Parathyroid adenoma (tissue), 2 donors: ENCODE measurements at regions not wholly inside any gene's neighbourhood (a gene's known extent, or its start where the extent isn't known, plus 50 kb on each side); places are given as distances from the start of the nearest gene placed in this dataset.

Experiments used
- H2AFZ ChIP-seq: fragments of 300-600 bp; sonication (generic); one replicate; pipeline ENCODE4 v1.7.0; 2017; ENCODE audit warnings: antibody characterized with exemption, mild to moderate bottlenecking
- H3K27ac ChIP-seq: fragments of 300-600 bp; sonication (generic); one replicate; pipeline ENCODE4 v1.7.0; 2017
- H3K27me3 ChIP-seq: fragments of 300-600 bp; sonication (generic); one replicate; pipeline ENCODE4 v1.7.0; 2017; ENCODE audit warnings: low read length; ENCODE audit not compliant: control insufficient read depth, insufficient read depth
- H3K36me3 ChIP-seq: fragments of 300-600 bp; sonication (generic); one replicate; pipeline ENCODE4 v1.7.0; 2017; ENCODE audit warnings: low read length; ENCODE audit not compliant: control insufficient read depth, insufficient read depth
- H3K4me1 ChIP-seq: fragments of 300-600 bp; sonication (generic); one replicate; pipeline ENCODE4 v1.7.0; 2017; ENCODE audit warnings: control low read depth
- H3K4me2 ChIP-seq: fragments of 300-600 bp; sonication (generic); one replicate; pipeline ENCODE4 v1.7.0; 2017; ENCODE audit warnings: low read length
- H3K4me3 ChIP-seq: fragments of 300-600 bp; sonication (generic); one replicate; pipeline ENCODE4 v1.7.0; 2017; ENCODE audit warnings: low read depth, low read length
- H3K79me2 ChIP-seq: fragments of 300-600 bp; sonication (generic); one replicate; pipeline ENCODE4 v1.7.0; 2017; ENCODE audit warnings: control low read depth
- H3K9ac ChIP-seq: fragments of 300-600 bp; sonication (generic); one replicate; pipeline ENCODE4 v1.7.0; 2017; ENCODE audit warnings: mild to moderate bottlenecking
- H3K9me3 ChIP-seq: fragments of 300-600 bp; sonication (generic); one replicate; pipeline ENCODE4 v1.7.0; 2017; ENCODE audit warnings: low read length; ENCODE audit not compliant: control insufficient read depth
- CTCF ChIP-seq: fragments of 300-600 bp; sonication (generic); IDR thresholded peaks from one replicate; pipeline ENCODE4 v1.7.0; 2017; ENCODE audit warnings: antibody characterized with exemption, mild to moderate bottlenecking
- donor health status: primary hyperparathyroidism.

- Histone ChIP-seq H3K4me1 (no peaks in the 10 kb centered on the region), H3K36me3 (no peaks in the 10 kb centered on the region), H2AFZ (no peak overlapping the region), H3K79me2 (no peaks in the 10 kb centered on the region), H3K4me2 (no peak overlapping the region), H3K27ac (no peak overlapping the region), H3K27me3 (no peaks in the 10 kb centered on the region), H3K9ac (no peak overlapping the region), H3K4me3 (no peak overlapping the region), H3K9me3 (no peaks in the 10 kb centered on the region)
- TF ChIP-seq CTCF, result no peak
These were observed 330.6 kb downstream of the NSG2 start for GRCh38 chr5:174376056-174376455.

DNA sequence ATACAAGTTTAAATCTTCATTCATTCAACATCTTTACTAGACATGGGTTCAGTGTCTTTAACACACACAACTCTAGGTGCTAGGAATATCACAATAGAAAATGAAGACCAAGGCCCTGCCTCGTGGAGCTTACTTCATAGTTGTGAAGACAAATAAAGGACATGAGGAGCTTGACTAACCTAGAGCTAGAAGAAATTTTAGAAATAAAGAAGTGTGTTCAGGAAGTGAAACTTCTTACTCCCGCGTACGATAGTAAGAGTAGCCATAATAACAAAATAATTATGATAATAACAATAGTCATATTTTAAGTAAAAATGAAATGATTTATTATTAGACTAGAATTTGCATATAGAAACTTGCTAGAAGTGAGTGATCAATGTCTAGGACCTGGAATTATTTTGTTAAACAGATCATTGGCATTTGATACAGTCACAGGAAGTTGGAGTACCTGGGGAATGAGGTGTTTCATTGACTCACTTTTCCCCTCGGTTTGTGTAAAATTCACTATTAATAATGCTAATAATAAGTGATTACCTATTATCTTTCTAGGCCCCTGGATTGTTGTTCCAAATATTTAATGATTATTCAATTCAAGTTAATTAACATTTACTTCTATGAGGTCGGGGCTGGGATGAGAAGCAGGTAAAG is 331.3 kb downstream of the NSG2 start:
- no peaks in the 10 kb centered on the region for H3K9me3 ChIP-seq
- H3K27ac ChIP-seq, result no peak overlapping the region
- no peaks in the 10 kb centered on the region for H3K4me1 ChIP-seq
- H3K4me2 ChIP-seq, result no peak overlapping the region
- H3K4me3 ChIP-seq, result no peak overlapping the region
- no peaks in the 10 kb centered on the region for H3K36me3 ChIP-seq
- H3K9ac ChIP-seq, result no peak overlapping the region
- H2AFZ ChIP-seq, result no peak overlapping the region
- H3K27me3 ChIP-seq, result no peaks in the 10 kb centered on the region
- TF ChIP-seq CTCF, result no peak
- H3K79me2 ChIP-seq, result no peaks in the 10 kb centered on the region

GRCh38 chr5:174378121-174378874 is 332.8 kb downstream of the NSG2 start:
- Histone ChIP-seq H3K79me2 (no peaks in the 10 kb centered on the region), H3K27me3 (no peaks in the 10 kb centered on the region), H3K4me2 (no peak overlapping the region), H3K4me3 (no peak overlapping the region), H3K4me1 (no peaks in the 10 kb centered on the region), H2AFZ (no peak overlapping the region), H3K27ac (no peak overlapping the region), H3K9ac (no peak overlapping the region), H3K9me3 (no peaks in the 10 kb centered on the region), H3K36me3 (no peaks in the 10 kb centered on the region)
- TF ChIP-seq CTCF, result no peak

- H3K79me2 ChIP-seq, result no peaks in the 10 kb centered on the region
- H3K27me3 ChIP-seq, result no peaks in the 10 kb centered on the region
- H3K27ac ChIP-seq, result no peak overlapping the region
- no peak overlapping the region for H2AFZ ChIP-seq
- no peak overlapping the region for H3K4me3 ChIP-seq
- no peaks in the 10 kb centered on the region for H3K9me3 ChIP-seq
- no peak overlapping the region for H3K9ac ChIP-seq
- H3K4me2 ChIP-seq, result no peak overlapping the region
- TF ChIP-seq CTCF, result no peak
- no peaks in the 10 kb centered on the region for H3K4me1 ChIP-seq
- H3K36me3 ChIP-seq, result no peaks in the 10 kb centered on the region
These were observed 334.8 kb downstream of the NSG2 start for GRCh38 chr5:174380311-174380710.
